H1 (cell line): ENCODE measurements at regions not wholly inside any gene's neighbourhood (a gene's known extent, or its start where the extent isn't known, plus 50 kb on each side); places are given as distances from the start of the nearest gene placed in this dataset.

Experiments
- CTCF ChIA-PET: fragments of 300-600 bp; sonication (Branson Sonifier 250); formaldehyde crosslinking; loops from one replicate; lab custom pipeline; 2021; ENCODE audit not compliant: partially characterized antibody; lab: Charles Lee
- POLR2A ChIA-PET: fragments of 300-600 bp; sonication (Branson Sonifier 250); formaldehyde crosslinking; loops from one replicate; lab custom pipeline; 2021; ENCODE audit warnings: inconsistent platforms; ENCODE audit not compliant: partially characterized antibody; lab: Charles Lee
- DNase-seq, 2 experiments: peaks; one replicate each; pipeline versions ENCODE4 v3.0.0 to v3.0.0-alpha.2; 2010 to 2022; ENCODE audit warnings: low spot score in 2 of 2, low read depth in 1 of 2, mixed read lengths in 1 of 2
- FAIRE-seq: peaks from 2 replicates; lab custom pipeline; 2011; peaks lifted over from hg19 to GRCh38; lab: Jason Lieb, UNC
- H2AFZ ChIP-seq: 2 replicates; pipeline ENCODE4 v1.8.1; 2012; ENCODE audit warnings: low read length, inconsistent platforms
- H2AK5ac ChIP-seq: 2 replicates; pipeline ENCODE4 v1.6.1; 2013; ENCODE audit warnings: low read depth, low read length
- H2BK120ac ChIP-seq: replicated peaks from 2 replicates; pipeline ENCODE3; 2013; ENCODE audit warnings: low read depth, low read length, inconsistent platforms
- H2BK12ac ChIP-seq: 2 replicates; pipeline ENCODE4 v1.6.1; 2013; ENCODE audit warnings: low read depth, low read length
- H2BK15ac ChIP-seq: 2 replicates; pipeline ENCODE4 v1.6.1; 2013; ENCODE audit warnings: low read length
- H2BK20ac ChIP-seq: 2 replicates; pipeline ENCODE4 v1.6.1; 2013; ENCODE audit warnings: low read length
- H2BK5ac ChIP-seq: 2 replicates; pipeline ENCODE4 v1.6.1; 2013; ENCODE audit warnings: low read depth, low read length
- H3K14ac ChIP-seq: 2 replicates; pipeline ENCODE4 v1.6.1; 2013; ENCODE audit warnings: inconsistent platforms; ENCODE audit not compliant: insufficient read length
- H3K18ac ChIP-seq: 2 replicates; pipeline ENCODE4 v1.6.1; 2013; ENCODE audit warnings: low read length; ENCODE audit errors: extremely low read depth
- H3K23ac ChIP-seq: 2 replicates; pipeline ENCODE4 v1.6.1; 2013; ENCODE audit warnings: inconsistent platforms; ENCODE audit not compliant: insufficient read length
- H3K23me2 ChIP-seq: 2 replicates; pipeline ENCODE4 v1.6.1; 2013; ENCODE audit warnings: low read depth, low read length
- H3K27ac ChIP-seq: 2 replicates; pipeline ENCODE4 v1.6.1; 2011; ENCODE audit warnings: low read depth, low read length, inconsistent platforms
- H3K27me3 ChIP-seq, 4 experiments: replicated peaks in 1 of 4; 1 replicate in 1 of 4; 2 replicates in 3 of 4; pipeline versions ENCODE4 v1.6.1 to v1.8.1; 2011 to 2013; ENCODE audit warnings: low read length in 3 of 4, mild to moderate bottlenecking in 3 of 4, inconsistent platforms in 2 of 4, mixed read lengths in 2 of 4, moderate library complexity in 1 of 4; ENCODE audit not compliant: control insufficient read depth in 3 of 4, insufficient read depth in 3 of 4; ENCODE audit errors: extremely low read depth in 1 of 4
- H3K36me3 ChIP-seq, 4 experiments: 2 replicates each; pipeline versions ENCODE4 v1.6.1 to v1.8.1; 2011 to 2013; ENCODE audit warnings: mild to moderate bottlenecking in 4 of 4, low read length in 3 of 4, moderate library complexity in 2 of 4, control low read depth in 1 of 4, inconsistent platforms in 1 of 4; ENCODE audit not compliant: insufficient read depth in 4 of 4, control insufficient read depth in 2 of 4
- H3K4ac ChIP-seq: replicated peaks from 2 replicates; pipeline ENCODE3; 2013; ENCODE audit warnings: low read length, low read depth, mixed read lengths, inconsistent platforms; ENCODE audit not compliant: insufficient read length
- H3K4me1 ChIP-seq, 4 experiments: replicated peaks in 1 of 4; 1 replicate in 1 of 4; 2 replicates in 3 of 4; pipeline versions ENCODE4 v1.6.1 to v1.8.1; 2011 to 2013; ENCODE audit warnings: low read length in 3 of 4, inconsistent platforms in 2 of 4, mixed read lengths in 1 of 4; ENCODE audit not compliant: insufficient read depth in 4 of 4, control insufficient read depth in 3 of 4
- H3K4me2 ChIP-seq, 2 experiments: 2 replicates each; pipeline versions ENCODE4 v1.6.1 to v1.8.1; 2011 to 2013; ENCODE audit warnings: low read depth in 2 of 2, low read length in 2 of 2, control low read depth in 1 of 2, inconsistent platforms in 1 of 2, mild to moderate bottlenecking in 1 of 2; ENCODE audit not compliant: insufficient read depth in 1 of 2
- H3K4me3 ChIP-seq, 4 experiments: fragments of 200-600, 300-600 bp in 1 of 4; sonication (generic), shearing (Covaris generic), sonication (Bioruptor Twin) in 1 of 4; 2 replicates each; pipeline versions ENCODE4 v1.5.1 to v1.8.1; 2011 to 2016; ENCODE audit warnings: low read length in 4 of 4, low read depth in 3 of 4, control low read depth in 2 of 4, inconsistent platforms in 2 of 4, mild to moderate bottlenecking in 2 of 4, mixed read lengths in 1 of 4, moderate library complexity in 1 of 4; ENCODE audit not compliant: insufficient read depth in 2 of 4; ENCODE audit errors: extremely low read depth in 1 of 4
- H3K56ac ChIP-seq: replicated peaks from 2 replicates; pipeline ENCODE3; 2013; ENCODE audit warnings: low read depth, mild to moderate bottlenecking, mixed read lengths, low read length, inconsistent platforms; ENCODE audit not compliant: insufficient read length
- H3K79me1 ChIP-seq: 2 replicates; pipeline ENCODE4 v1.6.1; 2013; ENCODE audit warnings: low read depth, low read length, control low read depth
- H3K79me2 ChIP-seq, 2 experiments: 2 replicates each; pipeline versions ENCODE4 v1.6.1 to v1.8.1; 2012 to 2013; ENCODE audit warnings: low read length in 2 of 2, mild to moderate bottlenecking in 2 of 2, inconsistent platforms in 1 of 2; ENCODE audit not compliant: insufficient read depth in 2 of 2, control insufficient read depth in 1 of 2
- H3K9ac ChIP-seq, 4 experiments: replicated peaks in 1 of 4; 1 replicate in 1 of 4; 2 replicates in 3 of 4; pipeline versions ENCODE4 v1.6.1 to v1.8.1; 2011 to 2013; ENCODE audit warnings: low read depth in 3 of 4, low read length in 3 of 4, control low read depth in 2 of 4, mild to moderate bottlenecking in 2 of 4, moderate library complexity in 2 of 4, inconsistent platforms in 1 of 4; ENCODE audit errors: extremely low read depth in 1 of 4
- H3K9me3 ChIP-seq, 2 experiments: 2 replicates each; pipeline versions ENCODE4 v1.6.1 to v1.8.1; 2012 to 2013; ENCODE audit warnings: mild to moderate bottlenecking in 2 of 2, moderate library complexity in 2 of 2, control low read depth in 1 of 2, inconsistent platforms in 1 of 2, low read depth in 1 of 2, low read length in 1 of 2, mixed read lengths in 1 of 2; ENCODE audit not compliant: insufficient read depth in 2 of 2
- H4K20me1 ChIP-seq, 2 experiments: replicated peaks in 1 of 2; 2 replicates each; pipeline versions ENCODE3 to v1.8.1; 2011 to 2013; ENCODE audit warnings: inconsistent platforms in 2 of 2, low read length in 2 of 2, mild to moderate bottlenecking in 1 of 2; ENCODE audit not compliant: insufficient read depth in 2 of 2, control insufficient read depth in 1 of 2
- H4K5ac ChIP-seq: 2 replicates; pipeline ENCODE4 v1.6.1; 2013; ENCODE audit warnings: low read length, low read depth, mixed read lengths, inconsistent platforms; ENCODE audit not compliant: insufficient read length
- H4K8ac ChIP-seq: 2 replicates; pipeline ENCODE4 v1.8.0; 2013; ENCODE audit warnings: mild to moderate bottlenecking, moderate library complexity, low read length, inconsistent platforms; ENCODE audit not compliant: insufficient read depth; ENCODE audit errors: extremely low read depth
- H4K91ac ChIP-seq: replicated peaks from 2 replicates; pipeline ENCODE3; 2013; ENCODE audit warnings: low read length, mixed read lengths, inconsistent platforms; ENCODE audit not compliant: insufficient read length
- BACH1 ChIP-seq: IDR thresholded peaks from 2 replicates; pipeline ENCODE4 v1.6.1; 2012; ENCODE audit warnings: low read length, improper control_type of control experiment
- WGBS, 2 experiments: shearing (Covaris generic) in 1 of 2; methylation state at CpG; one replicate each; pipeline versions ENCODE4 v1.1.6 to v1.1.7; 2013 to 2015; ENCODE audit warnings: low lambda C conversion rate in 2 of 2, mixed read lengths in 2 of 2, inconsistent platforms in 1 of 2, low coverage in 1 of 2, missing lambda C conversion rate in 1 of 2; ENCODE audit not compliant: insufficient replicate concordance in 2 of 2, insufficient coverage in 1 of 2, insufficient read length in 1 of 2; ENCODE audit errors: extremely low coverage in 1 of 2, missing lambda C conversion rate in 1 of 2; 5-methylcytosine and 5-hydroxymethylcytosine counted together

DNA sequence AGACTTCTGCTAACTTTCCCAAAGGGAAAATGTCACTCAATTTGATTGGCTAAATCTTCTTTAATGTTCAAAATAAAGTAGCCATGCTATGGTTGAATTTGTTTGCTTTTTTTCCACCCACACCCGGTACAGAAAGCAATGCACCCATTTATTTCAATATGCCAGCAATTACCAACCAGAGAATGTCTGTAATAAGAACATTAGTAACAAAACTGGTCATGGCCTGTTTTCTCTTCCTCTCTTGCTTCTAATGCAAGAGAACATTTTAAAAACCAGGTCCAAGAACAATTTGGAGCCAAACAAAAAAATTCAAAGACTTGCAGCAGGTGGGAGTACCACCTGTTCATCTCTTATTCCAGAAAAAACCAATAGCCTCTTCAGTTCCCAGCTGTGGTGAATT, 1108.8 kb upstream of the PCDH20 start:
- H3K23me2 ChIP-seq = no peaks in the 10 kb centered on the region; the same call in 1 of the 2 replicates
- no peaks in the 10 kb centered on the region for H3K4me1 ChIP-seq
- TF ChIP-seq BACH1 = no peak
- TF ChIP-seq, all 59 proteins: peak for 0
- Histone ChIP-seq H2BK12ac (no peak overlapping the region), H3K9me3 (no peaks in the 10 kb centered on the region), H2AK5ac (no peak overlapping the region), H3K27ac (no peak overlapping the region), H3K4ac (no peak overlapping the region), H3K9ac (no peak overlapping the region), H3K14ac (no peak overlapping the region), H4K20me1 (no peaks in the 10 kb centered on the region), H3K56ac (no peak overlapping the region), H4K8ac (no peak overlapping the region), H3K27me3 (no peaks in the 10 kb centered on the region), H4K5ac (no peak overlapping the region), H3K4me2 (no peak overlapping the region), H2BK5ac (no peak overlapping the region), H3K4me3 (no peak overlapping the region), H2BK120ac (no peak overlapping the region), H3K18ac (no peak overlapping the region), H3K36me3 (no peaks in the 10 kb centered on the region), H2AFZ (peak overlapping the region; percentile 92), H2BK15ac (no peak overlapping the region), H2BK20ac (no peak overlapping the region), H3K79me2 (no peaks in the 10 kb centered on the region), H3K79me1 (no peaks in the 10 kb centered on the region), H4K91ac (no peak overlapping the region), H3K23ac (no peak overlapping the region)
- FAIRE-seq (no peak), DNase-seq (no peak)
- 89% methylated on average over 1 of the region's 1 CpG; no CpG with 5 or more reads in 1 of the 2 experiments for WGBS, 2 experiments
- ChIA-PET CTCF (interaction anchor here (0.6 kb wide), 1 partner anchor 405 kb away, joined by 4 read pairs; no protein-coding TSS in a partner anchor), POLR2A (no interaction called here)
